GM13976 (cell line): ENCODE measurements at regions not wholly inside any gene's neighbourhood (a gene's known extent, or its start where the extent isn't known, plus 50 kb on each side); places are given as distances from the start of the nearest gene placed in this dataset.

Source experiments
- DNase-seq: peaks from one replicate; pipeline ENCODE4 v3.0.0; 2012; ENCODE audit warnings: low spot score
- in situ Hi-C: fragments of 300-500 bp; cut with MboI; formaldehyde crosslinking; loops from one replicate; pipeline ENCODE4 v1.12.0; 2022; ENCODE audit warnings: low sequenced_read_pairs, mixed read lengths, inconsistent platforms; ENCODE audit not compliant: unreplicated experiment
- TF ChIP-seq, protein P1 (sequence below): IDR thresholded peaks from 2 replicates; pipeline ENCODE4 v1.5.1; 2012; ENCODE audit warnings: borderline replicate concordance, mild to moderate bottlenecking; ENCODE audit not compliant: insufficient read depth; ENCODE audit errors: extremely low read depth, missing control alignments, control extremely low read depth

DNA sequence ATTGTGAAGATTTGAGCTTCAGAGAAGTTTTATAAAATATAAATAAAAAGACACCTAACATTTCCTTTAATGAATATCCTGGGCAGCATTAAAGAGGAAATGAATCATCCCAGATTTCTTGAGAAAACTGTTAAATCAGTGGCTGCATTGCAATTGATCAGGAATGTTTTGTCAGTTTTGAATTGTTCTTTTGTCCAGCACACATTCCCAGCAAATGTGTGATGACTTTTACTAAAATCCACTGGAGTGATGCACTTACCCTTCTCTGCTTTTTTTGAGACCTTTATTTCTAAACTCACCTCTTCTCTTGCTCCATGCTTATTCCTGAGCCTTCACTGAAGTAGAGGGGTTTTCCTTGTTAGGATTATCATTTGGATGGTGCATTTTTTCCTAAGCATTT, 1307.2 kb downstream of the CDH8 start:
- in situ Hi-C loops = no loop called here
- TF ChIP-seq, protein P1, sequence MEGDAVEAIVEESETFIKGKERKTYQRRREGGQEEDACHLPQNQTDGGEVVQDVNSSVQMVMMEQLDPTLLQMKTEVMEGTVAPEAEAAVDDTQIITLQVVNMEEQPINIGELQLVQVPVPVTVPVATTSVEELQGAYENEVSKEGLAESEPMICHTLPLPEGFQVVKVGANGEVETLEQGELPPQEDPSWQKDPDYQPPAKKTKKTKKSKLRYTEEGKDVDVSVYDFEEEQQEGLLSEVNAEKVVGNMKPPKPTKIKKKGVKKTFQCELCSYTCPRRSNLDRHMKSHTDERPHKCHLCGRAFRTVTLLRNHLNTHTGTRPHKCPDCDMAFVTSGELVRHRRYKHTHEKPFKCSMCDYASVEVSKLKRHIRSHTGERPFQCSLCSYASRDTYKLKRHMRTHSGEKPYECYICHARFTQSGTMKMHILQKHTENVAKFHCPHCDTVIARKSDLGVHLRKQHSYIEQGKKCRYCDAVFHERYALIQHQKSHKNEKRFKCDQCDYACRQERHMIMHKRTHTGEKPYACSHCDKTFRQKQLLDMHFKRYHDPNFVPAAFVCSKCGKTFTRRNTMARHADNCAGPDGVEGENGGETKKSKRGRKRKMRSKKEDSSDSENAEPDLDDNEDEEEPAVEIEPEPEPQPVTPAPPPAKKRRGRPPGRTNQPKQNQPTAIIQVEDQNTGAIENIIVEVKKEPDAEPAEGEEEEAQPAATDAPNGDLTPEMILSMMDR = no peak

GRCh38 chr16:60727851-60728250, 1308.4 kb downstream of the CDH8 start:
- no peak for DNase-seq
- in situ Hi-C loops = no loop called here
- TF ChIP-seq, protein P1 = no peak

More for the DNA sequence above, 1307.2 kb downstream of the CDH8 start:
- DNase-seq = no peak

DNA sequence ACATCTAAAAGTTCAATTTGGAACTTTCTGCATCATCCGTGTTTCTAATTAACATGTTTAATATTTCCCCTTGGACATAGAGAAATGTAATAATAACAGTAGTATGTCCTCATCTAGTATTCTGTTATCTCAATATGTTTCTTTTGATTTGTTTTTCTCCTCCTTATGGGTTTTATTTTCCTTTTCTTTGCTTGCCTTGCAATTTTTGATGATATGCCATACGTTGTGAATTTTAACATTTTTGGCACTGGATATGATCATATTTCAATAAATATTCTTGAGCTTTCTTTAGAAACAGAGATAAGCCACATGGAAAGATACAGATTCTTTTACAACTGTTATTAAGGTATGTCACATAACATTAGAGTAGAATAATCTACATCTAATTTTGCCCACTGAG, 1316.2 kb downstream of the CDH8 start:
- in situ Hi-C loops = no loop called here
- no peak for DNase-seq
- TF ChIP-seq, protein P1 = no peak

GRCh38 chr16:60717808-60718207, 1318.4 kb downstream of the CDH8 start:
- DNase-seq = no peak
- TF ChIP-seq, protein P1 = no peak
- in situ Hi-C loops = no loop called here

DNA sequence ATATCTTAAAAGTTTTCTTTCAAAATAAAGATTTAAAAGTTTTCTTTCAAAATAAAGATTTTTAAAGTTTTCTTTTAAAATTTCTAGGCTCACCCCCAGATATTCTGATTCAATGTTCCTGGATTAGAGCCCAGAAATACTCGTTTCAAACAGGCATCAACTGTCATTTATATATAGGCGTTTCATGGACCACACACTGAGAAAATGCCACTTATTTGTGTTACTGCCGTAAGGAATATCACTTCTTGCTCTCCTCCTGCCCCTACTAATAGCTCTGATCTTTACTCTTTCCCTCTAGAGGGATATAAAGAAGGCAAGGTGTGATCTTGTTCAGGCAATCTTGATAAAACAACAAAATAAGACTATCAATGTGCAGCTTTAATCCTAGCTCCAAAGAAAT, 1324.1 kb downstream of the CDH8 start:
- in situ Hi-C loops = no loop called here
- TF ChIP-seq, protein P1 = no peak
- no peak for DNase-seq

DNA sequence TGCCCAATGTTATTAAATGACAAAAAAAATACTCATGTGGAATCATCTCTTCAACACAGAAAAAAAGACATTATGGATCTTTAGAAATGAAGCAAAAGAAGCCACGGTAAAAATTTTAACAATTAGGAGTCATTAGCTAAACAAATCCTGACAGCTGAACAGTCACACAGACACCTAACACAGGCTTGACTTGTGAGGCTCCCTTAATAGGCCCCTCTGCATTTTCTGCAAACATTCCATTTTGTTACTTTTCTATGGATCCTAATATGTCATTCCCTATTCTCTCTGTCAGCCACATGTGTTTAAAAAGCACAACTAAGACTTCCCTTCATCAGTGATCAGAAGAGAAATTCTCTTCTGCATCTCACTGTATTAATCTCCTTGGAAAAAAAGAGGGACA, 1331.5 kb downstream of the CDH8 start:
- TF ChIP-seq, protein P1 = no peak
- DNase-seq = no peak
- in situ Hi-C loops = no loop called here

- no peak for DNase-seq
- in situ Hi-C loops = no loop called here
- TF ChIP-seq, protein P1 = no peak
Observed at GRCh38 chr16:60703096-60703495, 1333.1 kb downstream of the CDH8 start.
